SK-N-SH (cell line): ENCODE measurements at regions not wholly inside any gene's neighbourhood (a gene's known extent, or its start where the extent isn't known, plus 50 kb on each side); places are given as distances from the start of the nearest gene placed in this dataset.

Experiments used
- CTCF ChIA-PET: fragments of 300-600, 350-600 bp; formaldehyde crosslinking; extraction: SDS; loops from one replicate; lab custom pipeline; 2021; lab: Yijun Ruan, JAX
- POLR2A ChIA-PET: fragments of 350-600 bp; sonication (Branson Sonifier 250); formaldehyde crosslinking; extraction: SDS; loops from one replicate; lab custom pipeline; 2020; ENCODE audit warnings: antibody characterized with exemption, inconsistent platforms; lab: Yijun Ruan, JAX
- DNase-seq: peaks from one replicate; pipeline ENCODE4 v3.0.0; 2012
- H2AFZ ChIP-seq: fragments of 200-600 bp; sonication (generic); 2 replicates; pipeline ENCODE4 v1.8.1; 2016; ENCODE audit warnings: antibody characterized with exemption, mild to moderate bottlenecking, low read depth
- H3F3A ChIP-seq: fragments of 200-600 bp; sonication (generic); replicated peaks from 2 replicates; pipeline ENCODE3; 2016; ENCODE audit warnings: antibody characterized with exemption, mild to moderate bottlenecking; ENCODE audit not compliant: insufficient read depth
- H3K27ac ChIP-seq, 2 experiments: fragments of 200-500 bp in 1 of 2; fragments of 200-600 bp in 1 of 2; sonication (Bioruptor generic) in 1 of 2; sonication (generic), shearing (Covaris generic) in 1 of 2; 2 replicates each; pipeline versions ENCODE4 v1.5.1 to v1.6.1; 2014 to 2016; ENCODE audit warnings: low read depth in 2 of 2, inconsistent platforms in 1 of 2, low read length in 1 of 2, mild to moderate bottlenecking in 1 of 2, mixed read lengths in 1 of 2
- H3K27me3 ChIP-seq: fragments of 200-600 bp; sonication (generic), shearing (Covaris generic); 2 replicates; pipeline ENCODE4 v1.6.1; 2016; ENCODE audit warnings: mixed run types; ENCODE audit not compliant: insufficient read depth
- H3K36me3 ChIP-seq, 2 experiments: fragments of 200-500 bp in 1 of 2; fragments of 200-600 bp in 1 of 2; sonication (Bioruptor generic) in 1 of 2; sonication (generic) in 1 of 2; replicated peaks in 1 of 2; 2 replicates each; pipeline versions ENCODE3 to v1.5.1; 2014 to 2016; ENCODE audit warnings: low read length in 1 of 2, mild to moderate bottlenecking in 1 of 2; ENCODE audit not compliant: insufficient read depth in 2 of 2, control insufficient read depth in 1 of 2
- H3K4me1 ChIP-seq, 2 experiments: fragments of 200-500 bp in 1 of 2; fragments of 200-600 bp in 1 of 2; sonication (Bioruptor generic) in 1 of 2; sonication (generic), shearing (Covaris generic) in 1 of 2; 2 replicates each; pipeline versions ENCODE4 v1.5.1 to v1.6.1; 2014 to 2016; ENCODE audit warnings: low read depth in 1 of 2, low read length in 1 of 2, mixed run types in 1 of 2; ENCODE audit not compliant: insufficient read depth in 2 of 2, control insufficient read depth in 1 of 2
- H3K4me2 ChIP-seq: fragments of 200-600 bp; sonication (generic), shearing (Covaris generic); 2 replicates; pipeline ENCODE4 v1.6.1; 2017; ENCODE audit warnings: mixed run types
- H3K4me3 ChIP-seq, 2 experiments: fragments of 200-500 bp in 1 of 2; fragments of 200-600 bp in 1 of 2; sonication (Bioruptor generic) in 1 of 2; sonication (generic), shearing (Covaris generic) in 1 of 2; 2 replicates each; pipeline versions ENCODE4 v1.5.1 to v1.8.1; 2014 to 2016; ENCODE audit warnings: low read depth in 2 of 2, inconsistent platforms in 1 of 2, low read length in 1 of 2, mild to moderate bottlenecking in 1 of 2, mixed read lengths in 1 of 2, moderate library complexity in 1 of 2
- H3K79me2 ChIP-seq: fragments of 200-600 bp; sonication (generic); 2 replicates; pipeline ENCODE4 v1.8.1; 2017; ENCODE audit warnings: mild to moderate bottlenecking; ENCODE audit not compliant: insufficient read depth
- H3K9ac ChIP-seq: fragments of 200-600 bp; sonication (generic); 2 replicates; pipeline ENCODE4 v1.6.1; 2017; ENCODE audit warnings: mixed run types
- H3K9me2 ChIP-seq: fragments of 200-600 bp; sonication (generic); 2 replicates; pipeline ENCODE4 v1.6.1; 2017; ENCODE audit warnings: mixed run types
- H3K9me3 ChIP-seq: fragments of 200-600 bp; sonication (generic); 2 replicates; pipeline ENCODE4 v1.6.1; 2017; ENCODE audit warnings: mixed run types, mild to moderate bottlenecking, moderate library complexity
- H4K20me1 ChIP-seq: fragments of 200-600 bp; sonication (generic); 2 replicates; pipeline ENCODE4 v1.6.1; 2017; ENCODE audit warnings: mild to moderate bottlenecking, mixed run types; ENCODE audit not compliant: insufficient read depth
- CTCF ChIP-seq: fragments of 200-600 bp; sonication (generic); IDR thresholded peaks from 2 replicates; pipeline ENCODE4 v1.6.1; 2017; ENCODE audit warnings: antibody characterized with exemption, mild to moderate bottlenecking, moderate library complexity
- EP300 ChIP-seq, 2 experiments: IDR thresholded peaks; 2 replicates each; pipeline versions ENCODE4 v1.4.0 to v1.6.1; 2012; ENCODE audit warnings: borderline replicate concordance in 1 of 2, low read depth in 1 of 2, low read length in 1 of 2
- EZH2phosphoT487 ChIP-seq: fragments of 200-600 bp; sonication (generic); IDR thresholded peaks from 2 replicates; pipeline ENCODE4 v1.6.1; 2017; ENCODE audit warnings: low read depth, mixed run types, mild to moderate bottlenecking, antibody characterized with exemption, moderate library complexity, borderline replicate concordance
- FOXJ3 ChIP-seq: sonication (generic); formaldehyde crosslinking; IDR thresholded peaks from 2 replicates; pipeline ENCODE4 v1.5.1; 2020; ENCODE audit warnings: mild to moderate bottlenecking, missing genetic modification reagents
- FOXM1 ChIP-seq: IDR thresholded peaks from 2 replicates; pipeline ENCODE4 v1.4.0; 2012; ENCODE audit warnings: low read depth, mild to moderate bottlenecking
- GABPA ChIP-seq: IDR thresholded peaks from 2 replicates; pipeline ENCODE4 v1.4.0; 2012; ENCODE audit warnings: low read depth, mild to moderate bottlenecking
- MEF2A ChIP-seq: IDR thresholded peaks from 2 replicates; pipeline ENCODE4 v1.4.0; 2012; ENCODE audit warnings: low read depth, borderline replicate concordance
- POLR2AphosphoS5 ChIP-seq: IDR thresholded peaks from 2 replicates; pipeline ENCODE4 v1.6.1; 2012; ENCODE audit warnings: low read depth, low read length
- RAD21 ChIP-seq: IDR thresholded peaks from 2 replicates; pipeline ENCODE4 v1.6.1; 2012; ENCODE audit warnings: mild to moderate bottlenecking, low read length
- TCF12 ChIP-seq: IDR thresholded peaks from 2 replicates; pipeline ENCODE4 v1.4.0; 2012
- WGBS: methylation state at CpG from one replicate; pipeline ENCODE4 v1.1.6; 2017; ENCODE audit warnings: low lambda C conversion rate; 5-methylcytosine and 5-hydroxymethylcytosine counted together
- TF ChIP-seq, protein P1 (sequence below): fragments of 150-350 bp; IDR thresholded peaks from 2 replicates; pipeline ENCODE4 v1.6.1; 2017; ENCODE audit warnings: antibody characterized with exemption, low read length, low read depth, borderline replicate concordance
- TF ChIP-seq, protein P2 (sequence below): fragments of 150-350 bp; IDR thresholded peaks from 2 replicates; pipeline ENCODE4 v1.6.1; 2016; ENCODE audit warnings: mild to moderate bottlenecking, low read depth, low read length
- TF ChIP-seq, protein P3 (sequence below): IDR thresholded peaks from 2 replicates; pipeline ENCODE4 v1.4.0; 2012; ENCODE audit warnings: low read depth, borderline replicate concordance

- DNase-seq = no peak
- Histone ChIP-seq H3K79me2 (no peaks in the 10 kb centered on the region), H3K27ac (no peak overlapping the region), H3F3A (no peaks in the 10 kb centered on the region), H3K4me3 (no peak overlapping the region), H3K9ac (no peak overlapping the region)
- CTCF ChIA-PET = no interaction called here
- TF ChIP-seq GABPA (no peak), FOXJ3 (CRISPR knock-in tag) (no peak), POLR2AphosphoS5 (no peak), FOXM1 (no peak), EP300 (IDR thresholded peaks at IDR 0.05; ENCODE audit: borderline replicate concordance in 1 of 2, low read depth in 1 of 2, low read length in 1 of 2) (no peak), MEF2A (no peak), RAD21 (no peak), TCF12 (no peak), EZH2phosphoT487 (no peak), CTCF (no peak)
- TF ChIP-seq, protein P1, sequence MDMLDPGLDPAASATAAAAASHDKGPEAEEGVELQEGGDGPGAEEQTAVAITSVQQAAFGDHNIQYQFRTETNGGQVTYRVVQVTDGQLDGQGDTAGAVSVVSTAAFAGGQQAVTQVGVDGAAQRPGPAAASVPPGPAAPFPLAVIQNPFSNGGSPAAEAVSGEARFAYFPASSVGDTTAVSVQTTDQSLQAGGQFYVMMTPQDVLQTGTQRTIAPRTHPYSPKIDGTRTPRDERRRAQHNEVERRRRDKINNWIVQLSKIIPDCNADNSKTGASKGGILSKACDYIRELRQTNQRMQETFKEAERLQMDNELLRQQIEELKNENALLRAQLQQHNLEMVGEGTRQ = no peak
- TF ChIP-seq, protein P2, sequence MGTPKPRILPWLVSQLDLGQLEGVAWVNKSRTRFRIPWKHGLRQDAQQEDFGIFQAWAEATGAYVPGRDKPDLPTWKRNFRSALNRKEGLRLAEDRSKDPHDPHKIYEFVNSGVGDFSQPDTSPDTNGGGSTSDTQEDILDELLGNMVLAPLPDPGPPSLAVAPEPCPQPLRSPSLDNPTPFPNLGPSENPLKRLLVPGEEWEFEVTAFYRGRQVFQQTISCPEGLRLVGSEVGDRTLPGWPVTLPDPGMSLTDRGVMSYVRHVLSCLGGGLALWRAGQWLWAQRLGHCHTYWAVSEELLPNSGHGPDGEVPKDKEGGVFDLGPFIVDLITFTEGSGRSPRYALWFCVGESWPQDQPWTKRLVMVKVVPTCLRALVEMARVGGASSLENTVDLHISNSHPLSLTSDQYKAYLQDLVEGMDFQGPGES = no peak
- TF ChIP-seq, protein P3, sequence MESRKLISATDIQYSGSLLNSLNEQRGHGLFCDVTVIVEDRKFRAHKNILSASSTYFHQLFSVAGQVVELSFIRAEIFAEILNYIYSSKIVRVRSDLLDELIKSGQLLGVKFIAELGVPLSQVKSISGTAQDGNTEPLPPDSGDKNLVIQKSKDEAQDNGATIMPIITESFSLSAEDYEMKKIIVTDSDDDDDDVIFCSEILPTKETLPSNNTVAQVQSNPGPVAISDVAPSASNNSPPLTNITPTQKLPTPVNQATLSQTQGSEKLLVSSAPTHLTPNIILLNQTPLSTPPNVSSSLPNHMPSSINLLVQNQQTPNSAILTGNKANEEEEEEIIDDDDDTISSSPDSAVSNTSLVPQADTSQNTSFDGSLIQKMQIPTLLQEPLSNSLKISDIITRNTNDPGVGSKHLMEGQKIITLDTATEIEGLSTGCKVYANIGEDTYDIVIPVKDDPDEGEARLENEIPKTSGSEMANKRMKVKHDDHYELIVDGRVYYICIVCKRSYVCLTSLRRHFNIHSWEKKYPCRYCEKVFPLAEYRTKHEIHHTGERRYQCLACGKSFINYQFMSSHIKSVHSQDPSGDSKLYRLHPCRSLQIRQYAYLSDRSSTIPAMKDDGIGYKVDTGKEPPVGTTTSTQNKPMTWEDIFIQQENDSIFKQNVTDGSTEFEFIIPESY = no peak
- TF ChIP-seq, all 33 proteins: peak for 0
- no peaks in the 10 kb centered on the region for H4K20me1 ChIP-seq
- H3K4me1 ChIP-seq = no peaks in the 10 kb centered on the region; a peak in 1 of 4 replicates
- no peaks in the 10 kb centered on the region for H3K9me2 ChIP-seq
- no peaks in the 10 kb centered on the region for H3K27me3 ChIP-seq
- no peaks in the 10 kb centered on the region for H3K9me3 ChIP-seq
- H3K36me3 ChIP-seq = no peaks in the 10 kb centered on the region
- H3K4me2 ChIP-seq = no peak overlapping the region
- POLR2A ChIA-PET = no interaction called here
- WGBS = 76% methylated on average over 8 of the region's 8 CpGs
- no peak overlapping the region for H2AFZ ChIP-seq
Observed at GRCh38 chr13:34777089-34777913, 164.8 kb upstream of the NBEA start.
